WTC11 (cell line): ENCODE measurements at regions not wholly inside any gene's neighbourhood (a gene's known extent, or its start where the extent isn't known, plus 50 kb on each side); places are given as distances from the start of the nearest gene placed in this dataset.

Source experiments
- ATAC-seq: fragments of 200-7000 bp; cut with Tn5 transposase; 2 replicates; pipeline ENCODE4 v1.10.0; 2021; ENCODE audit warnings: mild to moderate bottlenecking, moderate library complexity
- CTCF ChIA-PET: fragments of 300-600 bp; sonication (Branson Sonifier 250); formaldehyde crosslinking; loops from one replicate; lab custom pipeline; 2021; ENCODE audit warnings: antibody characterized with exemption; lab: Charles Lee
- POLR2A ChIA-PET: fragments of 350-600 bp; sonication (Branson Sonifier 250); formaldehyde crosslinking; loops from one replicate; lab custom pipeline; 2021; ENCODE audit warnings: antibody characterized with exemption; lab: Charles Lee
- DNase-seq: peaks from one replicate; pipeline ENCODE4 v3.0.0; 2021; ENCODE audit warnings: low spot score
- H3K27ac Mint-ChIP-seq: 2 replicates; pipeline ENCODE4 v1.8.0; 2021; ENCODE audit warnings: mixed read lengths
- H3K27me3 Mint-ChIP-seq: 2 replicates; pipeline ENCODE4 v1.8.0; 2021; ENCODE audit warnings: low read depth, mild to moderate bottlenecking, moderate library complexity, mixed read lengths
- H3K36me3 Mint-ChIP-seq: 2 replicates; pipeline ENCODE4 v1.8.0; 2021; ENCODE audit warnings: mixed read lengths
- H3K4me1 Mint-ChIP-seq: 2 replicates; pipeline ENCODE4 v1.8.0; 2022; ENCODE audit warnings: mixed read lengths
- H3K4me3 Mint-ChIP-seq: 2 replicates; pipeline ENCODE4 v1.8.0; 2021; ENCODE audit warnings: mild to moderate bottlenecking, moderate library complexity, mixed read lengths
- H3K9me3 Mint-ChIP-seq: 2 replicates; pipeline ENCODE4 v1.8.0; 2021; ENCODE audit warnings: mixed read lengths
- AFF4 ChIP-seq: sonication (generic); formaldehyde crosslinking; IDR thresholded peaks from 2 replicates; pipeline ENCODE4 v1.8.1; 2023; ENCODE audit warnings: mild to moderate bottlenecking, missing genetic modification reagents, borderline replicate concordance
- CBFB ChIP-seq: sonication (generic); formaldehyde crosslinking; IDR thresholded peaks from 2 replicates; pipeline ENCODE4 v1.8.1; 2022; ENCODE audit warnings: mild to moderate bottlenecking, low read depth, missing genetic modification reagents
- GTF2I ChIP-seq: fragments of 250-450 bp; sonication (Bioruptor Pico); conservative IDR thresholded peaks from 2 replicates; pipeline ENCODE4 v1.4.0; 2021; ENCODE audit warnings: mild to moderate bottlenecking
- KAT7 ChIP-seq: sonication (generic); formaldehyde crosslinking; IDR thresholded peaks from 2 replicates; pipeline ENCODE4 v1.8.1; 2023; ENCODE audit warnings: missing genetic modification reagents, mild to moderate bottlenecking, borderline replicate concordance
- MXD4 ChIP-seq: fragments of 250-450 bp; sonication (Bioruptor Pico); IDR thresholded peaks from 2 replicates; pipeline ENCODE4 v1.8.0; 2021; ENCODE audit warnings: mild to moderate bottlenecking, moderate library complexity, borderline replicate concordance
- NR3C1 ChIP-seq: sonication (generic); formaldehyde crosslinking; conservative IDR thresholded peaks from 2 replicates; pipeline ENCODE4 v1.8.1; 2023; ENCODE audit warnings: low read depth, mild to moderate bottlenecking, missing genetic modification reagents
- SMAD3 ChIP-seq: sonication (generic); formaldehyde crosslinking; IDR thresholded peaks from 2 replicates; pipeline ENCODE4 v1.8.0; 2022; ENCODE audit warnings: missing genetic modification reagents, mild to moderate bottlenecking, borderline replicate concordance
- TCF7 ChIP-seq: sonication (generic); formaldehyde crosslinking; IDR thresholded peaks from 2 replicates; pipeline ENCODE4 v1.8.0; 2022; ENCODE audit warnings: mild to moderate bottlenecking, low read depth, missing genetic modification reagents, moderate library complexity
- ZNF121 ChIP-seq: sonication (generic); formaldehyde crosslinking; IDR thresholded peaks from 2 replicates; pipeline ENCODE4 v1.8.0; 2023; ENCODE audit warnings: missing genetic modification reagents
- ZNF232 ChIP-seq: sonication (generic); formaldehyde crosslinking; IDR thresholded peaks from 2 replicates; pipeline ENCODE4 v1.8.0; 2022; ENCODE audit warnings: mild to moderate bottlenecking, missing genetic modification reagents
- ZNF396 ChIP-seq: fragments of 250-450 bp; sonication (Bioruptor Pico); IDR thresholded peaks from 2 replicates; pipeline ENCODE4 v1.8.0; 2021; ENCODE audit warnings: mild to moderate bottlenecking, moderate library complexity, borderline replicate concordance
- ZNF423 ChIP-seq: fragments of 250-450 bp; sonication (Bioruptor Pico); IDR thresholded peaks from 2 replicates; pipeline ENCODE4 v2.1.2; 2022; ENCODE audit warnings: mild to moderate bottlenecking, moderate library complexity
- TF ChIP-seq, protein P1 (sequence below): sonication (generic); formaldehyde crosslinking; IDR thresholded peaks from 2 replicates; pipeline ENCODE4 v1.8.1; 2023; ENCODE audit warnings: mild to moderate bottlenecking, missing genetic modification reagents
- TF ChIP-seq, protein P2 (sequence below): sonication (generic); formaldehyde crosslinking; conservative IDR thresholded peaks from 2 replicates; pipeline ENCODE4 v1.8.1; 2022; ENCODE audit warnings: mild to moderate bottlenecking, missing genetic modification reagents
- TF ChIP-seq, protein P3 (sequence below): sonication (generic); formaldehyde crosslinking; IDR thresholded peaks from 2 replicates; pipeline ENCODE4 v1.8.0; 2023; ENCODE audit warnings: missing genetic modification reagents
- TF ChIP-seq, protein P4 (sequence below): sonication (generic); formaldehyde crosslinking; conservative IDR thresholded peaks from 2 replicates; pipeline ENCODE4 v1.8.1; 2023; ENCODE audit warnings: mild to moderate bottlenecking, low read depth, missing genetic modification reagents, moderate library complexity
- TF ChIP-seq, protein P5 (sequence below): sonication (generic); formaldehyde crosslinking; IDR thresholded peaks from 2 replicates; pipeline ENCODE4 v1.8.0; 2022; ENCODE audit warnings: missing genetic modification reagents
- TF ChIP-seq, protein P6 (sequence below): sonication (generic); formaldehyde crosslinking; IDR thresholded peaks from 2 replicates; pipeline ENCODE4 v1.8.0; 2022; ENCODE audit warnings: mild to moderate bottlenecking, missing genetic modification reagents

GRCh38 chr20:53702617-53703016, 109.0 kb upstream of the ZNF217 start:
- ATAC-seq (no peak), DNase-seq (no peak)
- H3K36me3 Mint-ChIP-seq = no peaks in the 10 kb centered on the region
- H3K27me3 Mint-ChIP-seq = no peaks in the 10 kb centered on the region
- POLR2A ChIA-PET = no interaction called here
- no peaks in the 10 kb centered on the region for H3K9me3 Mint-ChIP-seq
- CTCF ChIA-PET = interaction anchor here (0.7 kb wide), 1 partner anchor 60 kb away, joined by 4 read pairs; no protein-coding TSS in a partner anchor
- H3K4me3 Mint-ChIP-seq = no peak overlapping the region
- H3K27ac Mint-ChIP-seq = no peak overlapping the region
- peaks cover 17% of the 10 kb centered on the region for H3K4me1 Mint-ChIP-seq
- TF ChIP-seq, protein P1, sequence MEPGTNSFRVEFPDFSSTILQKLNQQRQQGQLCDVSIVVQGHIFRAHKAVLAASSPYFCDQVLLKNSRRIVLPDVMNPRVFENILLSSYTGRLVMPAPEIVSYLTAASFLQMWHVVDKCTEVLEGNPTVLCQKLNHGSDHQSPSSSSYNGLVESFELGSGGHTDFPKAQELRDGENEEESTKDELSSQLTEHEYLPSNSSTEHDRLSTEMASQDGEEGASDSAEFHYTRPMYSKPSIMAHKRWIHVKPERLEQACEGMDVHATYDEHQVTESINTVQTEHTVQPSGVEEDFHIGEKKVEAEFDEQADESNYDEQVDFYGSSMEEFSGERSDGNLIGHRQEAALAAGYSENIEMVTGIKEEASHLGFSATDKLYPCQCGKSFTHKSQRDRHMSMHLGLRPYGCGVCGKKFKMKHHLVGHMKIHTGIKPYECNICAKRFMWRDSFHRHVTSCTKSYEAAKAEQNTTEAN (CRISPR knock-in tag) = no peak
- TF ChIP-seq ZNF423 (CRISPR knock-in tag) (no peak), MXD4 (CRISPR knock-in tag) (no peak), ZNF232 (CRISPR knock-in tag) (no peak), GTF2I (CRISPR knock-in tag) (no peak), KAT7 (CRISPR knock-in tag) (no peak), AFF4 (CRISPR knock-in tag) (no peak), ZNF396 (no peak), NR3C1 (CRISPR knock-in tag) (no peak), SMAD3 (CRISPR knock-in tag) (no peak), CBFB (CRISPR knock-in tag) (no peak), TCF7 (CRISPR knock-in tag) (no peak), ZNF121 (CRISPR knock-in tag) (no peak)
- TF ChIP-seq, protein P2, sequence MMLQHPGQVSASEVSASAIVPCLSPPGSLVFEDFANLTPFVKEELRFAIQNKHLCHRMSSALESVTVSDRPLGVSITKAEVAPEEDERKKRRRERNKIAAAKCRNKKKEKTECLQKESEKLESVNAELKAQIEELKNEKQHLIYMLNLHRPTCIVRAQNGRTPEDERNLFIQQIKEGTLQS (CRISPR knock-in tag) = no peak
- TF ChIP-seq, protein P3, sequence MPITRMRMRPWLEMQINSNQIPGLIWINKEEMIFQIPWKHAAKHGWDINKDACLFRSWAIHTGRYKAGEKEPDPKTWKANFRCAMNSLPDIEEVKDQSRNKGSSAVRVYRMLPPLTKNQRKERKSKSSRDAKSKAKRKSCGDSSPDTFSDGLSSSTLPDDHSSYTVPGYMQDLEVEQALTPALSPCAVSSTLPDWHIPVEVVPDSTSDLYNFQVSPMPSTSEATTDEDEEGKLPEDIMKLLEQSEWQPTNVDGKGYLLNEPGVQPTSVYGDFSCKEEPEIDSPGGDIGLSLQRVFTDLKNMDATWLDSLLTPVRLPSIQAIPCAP (CRISPR knock-in tag) = no peak
- TF ChIP-seq, protein P4, sequence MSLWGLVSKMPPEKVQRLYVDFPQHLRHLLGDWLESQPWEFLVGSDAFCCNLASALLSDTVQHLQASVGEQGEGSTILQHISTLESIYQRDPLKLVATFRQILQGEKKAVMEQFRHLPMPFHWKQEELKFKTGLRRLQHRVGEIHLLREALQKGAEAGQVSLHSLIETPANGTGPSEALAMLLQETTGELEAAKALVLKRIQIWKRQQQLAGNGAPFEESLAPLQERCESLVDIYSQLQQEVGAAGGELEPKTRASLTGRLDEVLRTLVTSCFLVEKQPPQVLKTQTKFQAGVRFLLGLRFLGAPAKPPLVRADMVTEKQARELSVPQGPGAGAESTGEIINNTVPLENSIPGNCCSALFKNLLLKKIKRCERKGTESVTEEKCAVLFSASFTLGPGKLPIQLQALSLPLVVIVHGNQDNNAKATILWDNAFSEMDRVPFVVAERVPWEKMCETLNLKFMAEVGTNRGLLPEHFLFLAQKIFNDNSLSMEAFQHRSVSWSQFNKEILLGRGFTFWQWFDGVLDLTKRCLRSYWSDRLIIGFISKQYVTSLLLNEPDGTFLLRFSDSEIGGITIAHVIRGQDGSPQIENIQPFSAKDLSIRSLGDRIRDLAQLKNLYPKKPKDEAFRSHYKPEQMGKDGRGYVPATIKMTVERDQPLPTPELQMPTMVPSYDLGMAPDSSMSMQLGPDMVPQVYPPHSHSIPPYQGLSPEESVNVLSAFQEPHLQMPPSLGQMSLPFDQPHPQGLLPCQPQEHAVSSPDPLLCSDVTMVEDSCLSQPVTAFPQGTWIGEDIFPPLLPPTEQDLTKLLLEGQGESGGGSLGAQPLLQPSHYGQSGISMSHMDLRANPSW (CRISPR knock-in tag) = no peak
- TF ChIP-seq, protein P5, sequence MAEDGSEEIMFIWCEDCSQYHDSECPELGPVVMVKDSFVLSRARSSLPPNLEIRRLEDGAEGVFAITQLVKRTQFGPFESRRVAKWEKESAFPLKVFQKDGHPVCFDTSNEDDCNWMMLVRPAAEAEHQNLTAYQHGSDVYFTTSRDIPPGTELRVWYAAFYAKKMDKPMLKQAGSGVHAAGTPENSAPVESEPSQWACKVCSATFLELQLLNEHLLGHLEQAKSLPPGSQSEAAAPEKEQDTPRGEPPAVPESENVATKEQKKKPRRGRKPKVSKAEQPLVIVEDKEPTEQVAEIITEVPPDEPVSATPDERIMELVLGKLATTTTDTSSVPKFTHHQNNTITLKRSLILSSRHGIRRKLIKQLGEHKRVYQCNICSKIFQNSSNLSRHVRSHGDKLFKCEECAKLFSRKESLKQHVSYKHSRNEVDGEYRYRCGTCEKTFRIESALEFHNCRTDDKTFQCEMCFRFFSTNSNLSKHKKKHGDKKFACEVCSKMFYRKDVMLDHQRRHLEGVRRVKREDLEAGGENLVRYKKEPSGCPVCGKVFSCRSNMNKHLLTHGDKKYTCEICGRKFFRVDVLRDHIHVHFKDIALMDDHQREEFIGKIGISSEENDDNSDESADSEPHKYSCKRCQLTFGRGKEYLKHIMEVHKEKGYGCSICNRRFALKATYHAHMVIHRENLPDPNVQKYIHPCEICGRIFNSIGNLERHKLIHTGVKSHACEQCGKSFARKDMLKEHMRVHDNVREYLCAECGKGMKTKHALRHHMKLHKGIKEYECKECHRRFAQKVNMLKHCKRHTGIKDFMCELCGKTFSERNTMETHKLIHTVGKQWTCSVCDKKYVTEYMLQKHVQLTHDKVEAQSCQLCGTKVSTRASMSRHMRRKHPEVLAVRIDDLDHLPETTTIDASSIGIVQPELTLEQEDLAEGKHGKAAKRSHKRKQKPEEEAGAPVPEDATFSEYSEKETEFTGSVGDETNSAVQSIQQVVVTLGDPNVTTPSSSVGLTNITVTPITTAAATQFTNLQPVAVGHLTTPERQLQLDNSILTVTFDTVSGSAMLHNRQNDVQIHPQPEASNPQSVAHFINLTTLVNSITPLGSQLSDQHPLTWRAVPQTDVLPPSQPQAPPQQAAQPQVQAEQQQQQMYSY (CRISPR knock-in tag) = no peak
- TF ChIP-seq, protein P6, sequence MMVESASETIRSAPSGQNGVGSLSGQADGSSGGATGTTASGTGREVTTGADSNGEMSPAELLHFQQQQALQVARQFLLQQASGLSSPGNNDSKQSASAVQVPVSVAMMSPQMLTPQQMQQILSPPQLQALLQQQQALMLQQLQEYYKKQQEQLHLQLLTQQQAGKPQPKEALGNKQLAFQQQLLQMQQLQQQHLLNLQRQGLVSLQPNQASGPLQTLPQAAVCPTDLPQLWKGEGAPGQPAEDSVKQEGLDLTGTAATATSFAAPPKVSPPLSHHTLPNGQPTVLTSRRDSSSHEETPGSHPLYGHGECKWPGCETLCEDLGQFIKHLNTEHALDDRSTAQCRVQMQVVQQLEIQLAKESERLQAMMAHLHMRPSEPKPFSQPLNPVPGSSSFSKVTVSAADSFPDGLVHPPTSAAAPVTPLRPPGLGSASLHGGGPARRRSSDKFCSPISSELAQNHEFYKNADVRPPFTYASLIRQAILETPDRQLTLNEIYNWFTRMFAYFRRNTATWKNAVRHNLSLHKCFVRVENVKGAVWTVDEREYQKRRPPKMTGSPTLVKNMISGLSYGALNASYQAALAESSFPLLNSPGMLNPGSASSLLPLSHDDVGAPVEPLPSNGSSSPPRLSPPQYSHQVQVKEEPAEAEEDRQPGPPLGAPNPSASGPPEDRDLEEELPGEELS (CRISPR knock-in tag) = no peak
- TF ChIP-seq, all 79 proteins: peak for 0
